ENCODE measurements at regions not wholly inside any gene's neighbourhood (a gene's known extent, or its start where the extent isn't known, plus 50 kb on each side); places are given as distances from the start of the nearest gene placed in this dataset.

- H3K9me2 ChIP-seq (ENCODE audit: insufficient read depth) = no peaks in the 10 kb centered on the region
- no peaks in the 10 kb centered on the region for H3K79me2 ChIP-seq (ENCODE audit: insufficient read depth)
- in situ Hi-C loops (cut with MboI) = no loop called here
- DNase-seq = no peak
- no peaks in the 10 kb centered on the region for H3F3A ChIP-seq (ENCODE audit: insufficient read depth)
- H3K27me3 ChIP-seq (replicated peaks; ENCODE audit: insufficient read depth) = no peaks in the 10 kb centered on the region
- WGBS, 2 experiments (ENCODE audit: low coverage in 1 of 2, low lambda C conversion rate in 2 of 2, missing lambda C conversion rate in 2 of 2) = 0 to 7% methylated on average over 1 of the region's 1 CpG
- no peaks in the 10 kb centered on the region for H4K20me1 ChIP-seq (ENCODE audit: insufficient read depth)
- H3K4me3 ChIP-seq = no peak overlapping the region
- H3K4me1 ChIP-seq (ENCODE audit: insufficient read depth) = no peaks in the 10 kb centered on the region
- no peaks in the 10 kb centered on the region for H3K36me3 ChIP-seq (ENCODE audit: low read depth)
- TF ChIP-seq EZH2phosphoT487 (IDR thresholded peaks at IDR 0.05; ENCODE audit: insufficient read depth, low read depth) (no peak), EZH2 (IDR thresholded peaks at IDR 0.05; ENCODE audit: insufficient read depth, poor library complexity, severe bottlenecking) (no peak)
- no peak overlapping the region for H3K27ac ChIP-seq
- H3K4me2 ChIP-seq (ENCODE audit: unreplicated experiment) = no peak overlapping the region
- H2AFZ ChIP-seq = no peak overlapping the region
- no peaks in the 10 kb centered on the region for H3K9me3 ChIP-seq (ENCODE audit: low read depth)
- no peak overlapping the region for H3K9ac ChIP-seq
Observed at GRCh38 chr5:115016646-115017045, 153.1 kb downstream of the TRIM36 start.

- in situ Hi-C loops (cut with MboI) = no loop called here
- Histone ChIP-seq H3F3A (ENCODE audit: insufficient read depth) (no peaks in the 10 kb centered on the region), H3K9me2 (ENCODE audit: insufficient read depth) (no peaks in the 10 kb centered on the region), H4K20me1 (ENCODE audit: insufficient read depth) (no peaks in the 10 kb centered on the region), H3K27ac (no peak overlapping the region), H3K4me1 (ENCODE audit: insufficient read depth) (no peaks in the 10 kb centered on the region), H3K4me2 (ENCODE audit: unreplicated experiment) (no peak overlapping the region), H3K36me3 (ENCODE audit: low read depth) (no peaks in the 10 kb centered on the region), H3K4me3 (no peak overlapping the region), H3K79me2 (ENCODE audit: insufficient read depth) (no peaks in the 10 kb centered on the region), H3K9me3 (ENCODE audit: low read depth) (no peaks in the 10 kb centered on the region), H3K27me3 (replicated peaks; ENCODE audit: insufficient read depth) (no peaks in the 10 kb centered on the region), H2AFZ (no peak overlapping the region), H3K9ac (no peak overlapping the region)
- no peak for DNase-seq
- TF ChIP-seq EZH2phosphoT487 (IDR thresholded peaks at IDR 0.05; ENCODE audit: insufficient read depth, low read depth) (no peak), EZH2 (IDR thresholded peaks at IDR 0.05; ENCODE audit: insufficient read depth, poor library complexity, severe bottlenecking) (no peak)
- WGBS, 2 experiments (ENCODE audit: low coverage in 1 of 2, low lambda C conversion rate in 2 of 2, missing lambda C conversion rate in 2 of 2) = 48 to 54% methylated on average over 11 of the region's 11 CpGs
Observed at GRCh38 chr5:114999176-114999575, 170.5 kb downstream of the TRIM36 start.

- no peak for DNase-seq
- Histone ChIP-seq H3K4me3 (no peak overlapping the region), H3K79me2 (ENCODE audit: insufficient read depth) (no peaks in the 10 kb centered on the region), H3K27me3 (replicated peaks; ENCODE audit: insufficient read depth) (no peaks in the 10 kb centered on the region), H3K4me1 (ENCODE audit: insufficient read depth) (no peaks in the 10 kb centered on the region), H4K20me1 (ENCODE audit: insufficient read depth) (no peaks in the 10 kb centered on the region), H3K9ac (no peak overlapping the region), H3K36me3 (ENCODE audit: low read depth) (no peaks in the 10 kb centered on the region), H3K4me2 (ENCODE audit: unreplicated experiment) (no peak overlapping the region), H3K9me2 (ENCODE audit: insufficient read depth) (no peaks in the 10 kb centered on the region), H3K27ac (no peak overlapping the region), H3K9me3 (ENCODE audit: low read depth) (no peaks in the 10 kb centered on the region), H3F3A (ENCODE audit: insufficient read depth) (no peaks in the 10 kb centered on the region), H2AFZ (no peak overlapping the region)
- in situ Hi-C loops (cut with MboI) = no loop called here
- TF ChIP-seq EZH2phosphoT487 (IDR thresholded peaks at IDR 0.05; ENCODE audit: insufficient read depth, low read depth) (no peak), EZH2 (IDR thresholded peaks at IDR 0.05; ENCODE audit: insufficient read depth, poor library complexity, severe bottlenecking) (no peak)
- 38 to 41% methylated on average over 10 of the region's 10 CpGs for WGBS, 2 experiments (ENCODE audit: low coverage in 1 of 2, low lambda C conversion rate in 2 of 2, missing lambda C conversion rate in 2 of 2)
Observed at GRCh38 chr5:114989512-114989911, 180.2 kb downstream of the TRIM36 start.

- H3K9ac ChIP-seq = no peak overlapping the region
- no peaks in the 10 kb centered on the region for H4K20me1 ChIP-seq (ENCODE audit: insufficient read depth)
- no peak overlapping the region for H3K27ac ChIP-seq
- H3K27me3 ChIP-seq (replicated peaks; ENCODE audit: insufficient read depth) = no peaks in the 10 kb centered on the region
- H3K36me3 ChIP-seq (ENCODE audit: low read depth) = no peaks in the 10 kb centered on the region
- no peaks in the 10 kb centered on the region for H3K4me1 ChIP-seq (ENCODE audit: insufficient read depth)
- H3K79me2 ChIP-seq (ENCODE audit: insufficient read depth) = no peaks in the 10 kb centered on the region
- in situ Hi-C loops (cut with MboI) = no loop called here
- WGBS, 2 experiments (ENCODE audit: low coverage in 1 of 2, low lambda C conversion rate in 2 of 2, missing lambda C conversion rate in 2 of 2) = 4 to 5% methylated on average over 2 of the region's 2 CpGs
- DNase-seq = no peak
- H3K9me3 ChIP-seq (ENCODE audit: low read depth) = no peaks in the 10 kb centered on the region
- no peaks in the 10 kb centered on the region for H3K9me2 ChIP-seq (ENCODE audit: insufficient read depth)
- no peak overlapping the region for H3K4me3 ChIP-seq
- TF ChIP-seq EZH2phosphoT487 (IDR thresholded peaks at IDR 0.05; ENCODE audit: insufficient read depth, low read depth) (no peak), EZH2 (IDR thresholded peaks at IDR 0.05; ENCODE audit: insufficient read depth, poor library complexity, severe bottlenecking) (no peak)
- H3K4me2 ChIP-seq (ENCODE audit: unreplicated experiment) = no peak overlapping the region
- no peak overlapping the region for H2AFZ ChIP-seq
- H3F3A ChIP-seq (ENCODE audit: insufficient read depth) = no peaks in the 10 kb centered on the region
Observed at GRCh38 chr5:114988096-114988495, 181.6 kb downstream of the TRIM36 start.

GRCh38 chr5:114984796-114985195 lies 184.9 kb downstream of the TRIM36 start:
- TF ChIP-seq EZH2phosphoT487 (IDR thresholded peaks at IDR 0.05; ENCODE audit: insufficient read depth, low read depth) = no peak
- no peak for TF ChIP-seq EZH2 (IDR thresholded peaks at IDR 0.05; ENCODE audit: insufficient read depth, poor library complexity, severe bottlenecking)
- H3K27me3 ChIP-seq (replicated peaks; ENCODE audit: insufficient read depth) = no peaks in the 10 kb centered on the region

More at GRCh38 chr5:114984796-114985195, 184.9 kb downstream of the TRIM36 start:
- no peaks in the 10 kb centered on the region for H4K20me1 ChIP-seq (ENCODE audit: insufficient read depth)
- H3K36me3 ChIP-seq (ENCODE audit: low read depth) = no peaks in the 10 kb centered on the region
- H3K4me3 ChIP-seq = no peak overlapping the region
- H3F3A ChIP-seq (ENCODE audit: insufficient read depth) = no peaks in the 10 kb centered on the region
- H3K4me1 ChIP-seq (ENCODE audit: insufficient read depth) = no peaks in the 10 kb centered on the region
- 13 to 20% methylated on average over 2 of the region's 2 CpGs for WGBS, 2 experiments (ENCODE audit: low coverage in 1 of 2, low lambda C conversion rate in 2 of 2, missing lambda C conversion rate in 2 of 2)
- H3K79me2 ChIP-seq (ENCODE audit: insufficient read depth) = no peaks in the 10 kb centered on the region
- H3K9me3 ChIP-seq (ENCODE audit: low read depth) = no peaks in the 10 kb centered on the region
- no peak overlapping the region for H2AFZ ChIP-seq
- no peak overlapping the region for H3K9ac ChIP-seq
- no peak overlapping the region for H3K4me2 ChIP-seq (ENCODE audit: unreplicated experiment)
- no peak overlapping the region for H3K27ac ChIP-seq
- H3K9me2 ChIP-seq (ENCODE audit: insufficient read depth) = no peaks in the 10 kb centered on the region
- in situ Hi-C loops (cut with MboI) = no loop called here
- DNase-seq = no peak

Data from GM23248 (cell line).